HG03060 (cell line): ENCODE measurements at regions not wholly inside any gene's neighbourhood (a gene's known extent, or its start where the extent isn't known, plus 50 kb on each side); places are given as distances from the start of the nearest gene placed in this dataset.
A peak's percentile ranks its signal among the peaks of the same experiment; 100 is the strongest.

ENCODE experiments used
- ATAC-seq: cut with Tn5 transposase; IDR thresholded peaks from one replicate; pipeline ENCODE4 v1.9.1; 2021; ENCODE audit warnings: low read depth, moderate number of reproducible peaks; ENCODE audit not compliant: unreplicated experiment

DNA sequence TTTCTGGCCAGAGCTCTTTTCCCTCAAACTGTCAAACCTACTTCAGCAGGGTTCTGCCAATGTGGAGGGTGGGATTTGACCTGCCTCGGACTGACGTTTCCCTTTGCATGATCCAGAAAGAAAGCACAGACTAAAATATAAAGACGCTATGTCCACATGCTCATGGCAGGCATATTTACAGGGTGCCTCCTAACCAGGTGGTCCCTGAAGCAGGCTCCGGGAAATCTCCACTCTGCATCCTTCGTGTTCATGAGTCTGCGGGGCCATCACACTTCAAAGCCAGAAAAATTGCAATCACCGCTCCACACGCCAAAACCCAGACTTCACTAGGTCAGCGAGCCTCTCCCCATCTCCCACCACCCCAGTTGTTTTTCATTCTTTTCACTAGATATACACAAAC lies 143.3 kb upstream of the IGF1R start:
- ATAC-seq: no peak

DNA sequence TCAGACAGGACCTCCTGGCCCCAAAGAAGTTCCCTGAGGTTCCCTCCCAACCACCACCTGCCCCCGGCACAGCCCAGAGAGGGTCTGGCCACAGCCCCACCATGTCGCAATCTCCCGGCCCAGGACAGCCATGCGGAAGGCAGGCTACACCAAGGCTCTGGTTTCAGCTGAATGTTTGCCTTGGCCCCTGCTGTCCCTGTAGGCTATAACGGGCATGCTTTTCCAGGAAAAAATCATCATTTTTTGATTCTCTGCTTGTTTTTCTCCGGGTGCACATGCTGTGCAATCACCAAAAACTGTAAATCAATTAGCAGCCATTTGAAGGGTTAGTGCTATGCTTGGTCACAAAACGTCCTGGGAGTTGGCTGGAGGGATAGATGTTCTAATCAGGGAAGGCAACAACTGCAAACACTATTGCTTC lies 142.7 kb upstream of the IGF1R start:
- no peak for ATAC-seq

DNA sequence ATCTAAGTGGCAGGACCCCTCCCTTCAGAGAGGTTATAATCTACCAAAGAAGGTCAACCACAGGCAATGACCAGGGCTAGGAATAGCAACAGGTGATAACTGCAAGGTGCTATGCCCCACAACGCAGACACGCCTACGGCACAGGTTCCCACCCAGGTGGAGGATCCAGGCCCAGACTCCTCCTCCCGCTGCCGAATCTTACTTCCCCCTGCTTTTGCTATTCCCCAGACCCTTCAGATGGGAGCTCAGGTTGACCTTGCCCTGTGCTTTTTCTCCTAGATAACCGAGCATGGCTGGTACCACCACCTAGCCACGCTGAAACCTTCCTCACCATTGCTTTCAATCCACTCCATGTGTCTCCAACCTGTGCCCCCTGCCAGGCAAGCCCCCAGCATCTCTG lies 142.2 kb upstream of the IGF1R start:
- no peak for ATAC-seq

DNA sequence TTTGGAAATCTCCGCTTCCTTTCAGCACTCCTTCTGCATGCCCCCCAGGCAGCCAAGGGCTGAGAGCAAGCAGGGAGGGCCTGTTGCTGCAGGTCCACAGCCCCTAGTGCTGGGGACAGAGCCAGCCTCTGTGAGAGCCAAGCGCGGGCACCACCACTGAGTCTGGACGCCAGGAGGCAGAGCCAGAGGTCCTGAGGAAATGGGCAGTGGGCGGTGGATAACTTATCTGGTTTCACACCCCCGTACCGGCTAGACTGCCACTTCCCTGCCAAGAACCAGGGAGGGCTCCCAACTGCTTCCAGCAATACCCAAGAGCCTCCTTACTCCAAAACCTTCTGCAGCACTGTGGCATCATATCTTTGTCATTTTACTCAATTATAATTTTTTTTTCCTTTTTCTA lies 141.6 kb upstream of the IGF1R start:
- no peak for ATAC-seq

DNA sequence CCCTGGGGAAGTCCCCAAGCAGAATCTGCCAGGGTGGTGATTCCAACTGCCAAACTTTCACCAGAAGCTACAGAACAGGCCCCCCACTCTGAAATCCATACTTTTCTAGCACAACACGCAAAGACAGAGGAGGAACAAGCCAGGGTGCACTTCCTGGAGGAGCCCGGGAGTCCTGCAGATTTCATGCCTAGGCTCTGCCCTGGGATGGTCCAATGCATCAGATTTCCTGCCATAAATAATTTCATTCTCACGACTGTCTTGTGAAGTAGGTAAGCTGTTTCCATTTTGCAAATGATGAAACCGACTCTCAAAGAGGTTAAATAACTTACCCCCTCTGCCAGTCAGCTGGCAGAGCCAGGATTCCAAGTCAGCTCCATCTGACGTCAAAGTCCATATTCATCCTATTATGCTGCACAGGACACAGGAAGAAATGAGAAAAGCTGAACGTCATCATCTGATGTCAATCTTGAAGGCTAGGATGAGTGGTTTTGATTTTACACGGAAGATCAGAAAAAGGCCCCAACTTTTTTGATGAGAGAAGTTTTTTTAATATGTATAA lies 134.8 kb upstream of the IGF1R start:
- no peak for ATAC-seq

DNA sequence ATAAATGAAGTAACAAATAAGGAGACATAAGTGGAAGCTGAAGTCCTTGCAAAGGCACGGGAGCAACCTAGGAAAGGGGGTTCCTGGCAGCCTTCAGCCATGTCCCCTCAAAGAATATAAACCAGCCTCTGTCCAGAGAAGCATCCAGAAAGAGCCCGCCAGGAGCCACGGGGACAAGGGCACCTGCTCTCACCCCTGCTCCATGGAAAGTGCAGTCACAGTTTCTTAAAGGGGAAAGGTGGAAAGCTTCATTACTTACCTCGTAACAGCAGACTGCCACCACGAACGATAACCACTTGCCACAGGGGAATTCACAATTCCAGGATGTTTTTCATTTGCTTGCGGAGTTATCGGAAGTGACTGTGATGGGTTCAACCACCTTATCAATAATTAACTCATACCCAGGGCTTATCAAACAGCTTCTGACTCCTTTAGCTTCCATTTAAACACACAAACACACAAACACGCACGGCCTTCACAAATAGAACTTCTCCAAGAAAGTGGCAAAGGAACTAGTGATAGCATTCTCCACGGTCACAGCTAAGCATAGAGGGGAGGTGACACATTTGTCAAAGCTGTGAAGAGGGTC lies 134.2 kb upstream of the IGF1R start:
- ATAC-seq: no peak

DNA sequence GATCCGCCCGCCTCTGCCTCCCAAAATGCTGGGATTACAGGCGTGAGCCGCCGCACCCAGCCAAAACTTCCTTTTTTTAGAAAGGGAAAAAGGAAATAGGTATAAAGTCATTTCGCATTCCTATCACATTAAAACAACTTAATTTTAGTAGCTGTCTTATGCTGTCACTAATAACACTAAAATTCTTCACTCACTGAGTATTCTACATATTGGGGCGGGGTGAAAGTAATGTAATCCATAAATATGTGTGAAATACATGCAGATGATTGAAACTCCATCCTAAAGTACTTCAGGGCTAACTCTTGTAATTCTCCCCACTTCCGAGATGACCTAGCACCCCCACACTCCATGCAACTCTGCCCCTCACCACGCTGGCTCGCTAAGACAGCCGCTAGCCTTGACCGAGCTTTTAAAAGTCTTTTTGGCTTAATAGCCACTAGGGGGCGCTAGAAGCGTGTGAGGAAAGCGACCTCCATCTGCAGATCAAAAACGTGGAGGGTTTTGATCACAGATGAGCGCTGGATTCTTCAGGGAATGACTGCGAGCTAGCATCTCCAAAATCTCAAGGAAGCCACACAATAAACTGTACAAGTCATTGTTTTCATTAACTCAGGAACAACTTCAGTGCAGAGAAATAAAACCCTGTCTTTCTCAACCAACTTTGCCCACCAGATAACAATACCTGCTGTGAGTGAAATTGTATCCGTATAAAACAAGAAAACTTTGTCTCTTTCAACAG lies 129.3 kb upstream of the IGF1R start:
- peak; percentile 73 for ATAC-seq

DNA sequence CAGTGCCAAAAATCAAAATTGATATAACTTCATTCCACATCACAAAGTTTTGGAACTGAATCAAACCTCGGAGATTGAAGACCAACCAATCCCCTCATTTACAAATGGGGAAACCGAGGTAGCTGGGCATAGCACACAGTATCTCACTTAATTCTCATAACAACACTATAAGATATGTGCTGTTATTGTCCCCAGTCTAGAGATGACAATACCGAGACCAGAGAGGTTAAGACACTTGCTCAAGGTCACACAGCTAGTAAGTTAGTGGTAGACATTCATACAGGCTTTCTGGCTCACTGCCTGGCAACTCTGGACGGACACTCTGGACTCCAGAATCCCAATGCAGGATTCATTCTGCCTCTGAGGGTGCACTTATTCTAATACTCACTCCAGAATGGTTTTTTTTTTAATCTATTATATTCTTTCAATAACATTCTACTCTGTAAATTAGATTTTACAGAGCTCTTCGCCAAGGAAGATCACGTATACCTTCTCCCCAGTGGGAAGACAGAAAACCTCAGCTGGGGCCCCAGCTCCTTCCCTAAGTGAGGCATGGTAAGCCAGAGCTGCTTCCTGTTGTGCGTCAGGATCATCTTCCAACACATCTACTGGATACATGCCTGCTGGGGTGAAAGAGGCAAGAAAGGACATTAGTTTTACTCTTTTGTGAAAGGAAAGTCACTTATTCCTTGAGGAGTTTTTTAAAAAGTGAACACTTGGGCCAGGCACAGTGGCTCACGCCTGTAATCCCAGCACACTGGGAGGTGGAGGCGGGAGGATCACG lies 128.4 kb upstream of the IGF1R start:
- ATAC-seq: no peak

DNA sequence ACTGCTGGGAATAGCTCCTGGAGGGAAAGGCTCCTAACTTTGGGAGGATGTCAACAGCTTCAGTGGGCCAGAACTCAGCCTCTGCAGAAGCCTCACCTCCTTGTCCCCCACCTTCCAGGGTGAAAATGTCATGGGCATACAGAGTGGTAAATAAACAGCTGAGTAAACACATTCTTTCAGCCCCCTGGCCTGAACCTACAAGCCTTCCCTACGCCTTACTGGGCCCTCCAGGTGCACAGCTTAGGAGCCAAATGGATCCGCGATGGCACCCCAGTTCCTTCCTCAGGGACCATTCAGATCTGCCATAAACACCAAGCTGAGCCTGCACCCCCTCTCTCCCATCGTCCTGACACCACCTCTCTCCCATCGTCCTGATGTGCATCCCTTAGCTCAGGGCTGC lies 126.2 kb upstream of the IGF1R start:
- no peak for ATAC-seq

DNA sequence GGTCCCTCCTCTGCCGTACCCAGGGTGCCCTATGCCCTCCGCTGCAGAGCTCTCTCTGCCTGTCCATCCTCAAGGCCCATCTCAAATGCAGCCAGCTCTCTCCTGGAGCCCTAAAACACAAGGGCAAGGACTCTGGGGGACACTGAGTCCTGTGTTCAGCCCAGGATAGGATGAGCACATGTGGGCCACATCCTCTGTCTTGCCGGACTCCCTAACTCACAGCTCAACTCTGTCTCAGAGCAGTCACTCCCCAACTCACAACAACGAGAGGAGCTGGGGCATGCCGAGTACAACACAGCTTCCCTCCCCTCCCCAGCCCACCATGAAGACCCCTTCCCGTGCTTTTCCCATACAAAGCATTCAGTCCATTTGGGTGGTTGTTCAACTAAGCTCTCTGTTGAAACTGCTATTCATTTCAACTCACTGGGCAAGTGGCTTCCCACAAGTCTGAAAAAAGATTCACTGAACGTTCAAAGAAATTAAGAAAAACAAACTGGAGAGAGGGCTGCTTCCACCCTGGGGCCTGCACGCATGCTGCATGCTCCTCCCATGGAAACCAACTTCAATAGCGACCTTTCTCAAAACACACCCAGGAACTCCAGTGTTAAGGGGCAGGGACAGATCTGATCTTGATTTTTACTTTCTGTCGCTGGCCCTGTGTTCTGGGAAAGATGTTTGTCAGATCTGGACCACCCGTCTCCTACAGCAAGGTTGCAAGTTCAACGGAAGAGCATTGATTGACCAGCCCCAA lies 124.3 kb upstream of the IGF1R start:
- ATAC-seq: no peak

DNA sequence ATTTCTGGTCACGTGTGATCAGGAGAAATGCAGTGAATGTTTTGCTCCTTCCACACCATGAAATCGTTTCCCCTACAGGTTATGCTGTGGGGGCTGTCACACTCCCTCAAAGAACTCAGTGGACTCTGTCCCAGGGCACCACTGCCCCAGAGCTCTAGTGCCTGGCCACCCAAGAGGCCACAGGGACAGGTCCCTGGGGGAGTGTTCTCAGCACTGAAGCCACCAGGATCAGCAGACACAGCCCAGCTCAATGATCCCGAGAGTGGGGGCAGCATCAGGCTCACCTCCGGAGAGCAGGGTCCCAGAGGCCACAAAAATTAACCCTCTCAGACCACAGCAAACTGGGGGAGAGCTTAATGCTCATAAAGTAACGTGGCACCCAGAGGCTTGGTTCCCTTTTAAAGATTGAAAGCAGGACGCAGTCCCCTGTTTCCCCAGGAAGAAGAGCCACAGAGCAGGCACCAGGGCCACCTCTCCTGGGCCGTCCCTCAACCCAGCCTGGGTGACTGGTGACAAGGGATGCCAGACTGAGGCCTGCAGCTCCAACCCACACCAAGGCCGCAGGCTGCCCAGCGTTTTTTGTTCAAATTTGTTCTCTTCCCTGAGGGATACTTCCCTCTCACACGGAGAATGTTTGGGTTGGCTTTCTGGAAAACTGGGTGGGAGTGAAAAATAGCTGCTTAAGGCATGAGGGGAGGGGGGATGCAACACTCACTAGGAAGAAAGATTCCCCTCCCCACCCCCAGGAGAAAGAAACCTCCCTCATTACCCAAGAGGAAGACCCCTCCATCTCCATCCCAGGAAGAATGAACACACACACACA lies 123.3 kb upstream of the IGF1R start:
- ATAC-seq: no peak

DNA sequence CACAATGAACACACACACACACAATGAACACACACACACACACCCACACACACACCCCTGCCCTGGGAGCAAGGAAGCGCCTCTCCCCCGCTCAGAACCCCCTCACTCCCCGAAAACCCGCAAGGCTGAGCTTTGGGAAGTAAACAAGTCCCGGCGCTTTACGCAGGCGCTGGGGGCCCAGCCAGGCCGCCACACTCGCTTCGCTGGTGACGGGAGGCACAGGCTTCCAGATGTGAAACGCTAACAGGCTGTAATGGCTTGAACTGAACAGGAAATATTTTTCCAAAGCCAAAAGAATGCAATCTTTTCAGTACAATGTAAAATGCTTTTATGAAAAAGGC lies 122.7 kb upstream of the IGF1R start:
- no peak for ATAC-seq

DNA sequence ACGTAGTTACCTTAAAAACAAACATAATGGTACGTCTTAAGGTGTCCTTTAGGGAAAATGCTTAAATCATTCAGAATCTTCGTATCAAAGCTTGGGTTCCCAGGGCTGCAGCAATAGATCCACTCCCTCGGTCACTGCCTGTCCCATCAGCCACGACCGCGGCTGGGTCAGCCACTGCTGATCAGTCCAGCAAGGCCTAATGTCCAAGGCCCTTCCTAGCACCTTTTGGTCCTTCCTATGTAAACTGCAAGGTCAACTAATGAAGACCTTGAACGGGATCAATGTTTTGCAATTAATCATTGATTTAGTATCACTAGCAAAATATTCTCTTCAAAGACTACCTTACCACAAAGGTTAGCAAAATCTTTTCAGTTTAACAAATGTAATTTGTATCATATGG lies 122.2 kb upstream of the IGF1R start:
- ATAC-seq: no peak

DNA sequence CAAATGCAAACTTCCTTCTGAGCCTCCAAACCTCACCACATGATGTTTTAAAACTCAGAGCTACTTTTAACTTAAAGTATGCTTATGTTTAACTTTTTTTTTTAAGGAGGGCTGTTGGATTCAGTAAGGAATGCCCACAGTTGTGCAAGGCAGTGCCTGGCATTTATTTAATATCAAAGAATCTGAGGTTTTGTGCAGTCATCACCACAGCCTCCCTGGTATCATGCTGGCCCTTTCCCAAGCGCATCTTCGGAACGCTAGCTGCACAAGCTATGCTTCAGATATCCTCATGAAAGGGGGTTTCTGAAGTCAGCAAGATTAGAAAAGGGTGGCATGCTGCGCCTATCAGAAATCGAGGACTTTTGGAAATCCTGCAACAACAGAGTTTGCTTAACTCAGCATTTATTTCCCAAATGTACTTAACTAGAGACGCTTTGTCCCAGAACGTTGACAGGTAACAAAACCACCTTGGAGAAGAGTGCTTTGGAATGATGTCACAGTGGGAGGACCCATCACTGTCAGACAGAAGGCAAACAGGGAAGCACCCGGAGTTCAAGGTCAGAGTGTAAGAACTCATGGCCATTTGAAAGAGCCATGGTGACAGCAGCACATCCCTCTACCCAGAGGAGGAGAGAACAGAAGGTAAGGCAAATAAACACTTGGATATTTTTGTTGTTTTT lies 120.2 kb upstream of the IGF1R start:
- ATAC-seq: no peak

DNA sequence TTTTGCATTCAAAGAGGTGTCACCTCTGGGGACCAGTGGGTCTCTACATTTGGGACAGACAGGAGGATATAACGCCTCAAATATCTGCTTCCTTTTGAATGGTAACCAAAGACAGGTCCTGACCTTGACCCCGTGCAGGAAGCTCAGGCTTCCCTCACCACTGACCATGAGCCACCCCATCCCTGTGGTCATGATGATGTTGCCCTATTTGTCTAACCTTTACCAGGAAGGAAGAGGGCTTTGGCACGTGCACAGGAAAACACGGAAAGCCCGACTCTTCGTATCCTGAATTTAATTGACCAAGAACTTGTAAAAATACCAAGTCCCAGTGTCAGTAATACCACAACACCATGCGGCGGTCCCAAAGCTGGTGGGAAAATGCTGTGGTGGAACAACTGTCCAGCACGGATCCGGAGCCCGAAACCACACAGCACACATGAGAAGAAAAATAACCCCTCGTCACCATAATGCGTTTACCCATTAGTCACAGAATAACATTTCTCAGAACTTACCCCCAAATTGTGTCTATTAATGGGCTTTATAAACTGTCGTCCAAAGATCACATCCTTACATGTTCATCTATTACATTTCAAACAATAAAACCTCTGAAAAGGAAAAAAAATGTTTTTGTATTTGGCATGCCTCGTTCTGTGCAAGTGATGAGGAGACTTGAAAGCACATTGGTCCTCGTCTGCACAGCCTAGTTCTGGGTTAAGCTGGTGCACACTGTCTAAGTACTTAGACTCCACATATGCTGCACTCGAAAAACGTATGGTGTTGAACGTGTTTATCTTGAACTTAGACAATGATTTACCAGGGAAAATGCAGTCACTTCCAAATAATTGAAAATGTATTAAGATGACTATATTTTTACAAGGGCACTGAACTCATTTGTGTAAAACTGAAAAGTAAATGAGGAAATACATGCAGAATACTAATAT lies 118.9 kb upstream of the IGF1R start:
- ATAC-seq: no peak

DNA sequence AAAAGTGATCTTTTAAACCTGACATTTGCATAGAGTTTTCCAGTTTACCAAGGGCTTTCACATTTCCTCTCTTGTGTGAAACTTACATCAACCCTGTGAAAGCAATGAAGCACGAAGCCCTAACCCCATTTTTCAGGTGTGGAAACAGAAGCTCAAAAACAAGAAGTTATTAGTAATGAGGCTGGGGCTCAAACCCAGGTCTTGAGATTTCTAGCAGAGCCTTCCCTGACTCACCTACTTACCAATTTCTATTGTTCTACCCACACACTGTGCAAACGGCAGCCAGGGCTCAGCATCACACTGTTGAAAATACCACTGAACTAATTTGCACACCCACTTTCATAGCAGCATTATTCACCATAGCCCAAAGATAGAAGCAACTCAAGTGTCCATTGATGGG lies 117.8 kb upstream of the IGF1R start:
- no peak for ATAC-seq

DNA sequence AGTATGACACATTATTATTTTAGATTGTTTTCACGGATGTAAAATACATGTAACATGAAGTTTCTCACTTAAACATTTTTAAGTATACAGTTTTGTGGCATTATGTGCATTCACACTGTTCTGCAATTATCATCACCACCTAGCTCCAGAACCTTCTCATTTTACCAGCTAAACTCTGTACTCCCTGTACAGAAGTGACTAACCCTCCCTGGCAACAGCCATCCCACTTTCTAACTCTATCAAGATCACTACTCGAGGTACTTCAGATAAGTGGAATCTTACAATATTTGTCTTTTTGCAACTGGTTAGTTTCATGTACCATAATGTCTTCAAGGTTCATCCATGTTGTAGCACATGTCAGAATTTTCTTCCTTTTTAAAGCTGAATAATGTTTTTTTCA lies 116.3 kb upstream of the IGF1R start:
- ATAC-seq: no peak

DNA sequence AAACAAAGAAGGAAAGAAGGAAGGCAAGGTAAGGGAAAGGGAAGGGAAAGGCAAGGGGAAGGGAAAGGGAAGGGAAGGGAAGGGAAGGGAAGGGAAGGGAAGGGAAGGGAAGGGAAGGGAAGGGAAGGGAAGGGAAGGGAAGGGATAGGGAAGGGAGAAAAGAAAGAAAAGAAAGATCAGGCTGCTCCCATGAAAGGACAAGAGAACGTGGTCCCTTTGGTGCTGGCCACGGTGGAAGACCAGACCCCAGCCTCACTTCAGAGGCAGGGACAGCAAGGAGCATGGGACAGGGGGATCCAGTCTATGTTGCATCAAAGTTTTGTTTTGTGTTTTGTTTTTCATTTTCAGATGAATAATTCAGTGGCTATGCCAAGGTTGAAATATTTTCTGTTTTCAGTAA lies 111.4 kb upstream of the IGF1R start:
- ATAC-seq: no peak
